ENCODE measurements at regions not wholly inside any gene's neighbourhood (a gene's known extent, or its start where the extent isn't known, plus 50 kb on each side); places are given as distances from the start of the nearest gene placed in this dataset.

GRCh38 chr13:105914291-105915036 is 621.0 kb downstream of the EFNB2 start (continued):
- TF ChIP-seq CEBPB (IDR thresholded peaks at IDR 0.05; ENCODE audit: low read depth, low read length) (peak; percentile 58; the same call in 1 of the 2 replicates), MAFK (IDR thresholded peaks at IDR 0.05; ENCODE audit: low read depth, low read length) (no peak), RCOR1 (IDR thresholded peaks at IDR 0.05; ENCODE audit: insufficient replicate concordance, low read length) (peak; percentile 66), SMC3 (IDR thresholded peaks at IDR 0.05; ENCODE audit: low read depth, low read length) (no peak), MXI1 (IDR thresholded peaks at IDR 0.05; ENCODE audit: borderline replicate concordance, low read depth, low read length) (no peak)

GRCh38 chr13:105908586-105908985 is 626.9 kb downstream of the EFNB2 start:
- Histone ChIP-seq H3K9ac (ENCODE audit: low read depth, low read length) (no peak overlapping the region), H3K23ac (ENCODE audit: low read depth, low read length) (no peak overlapping the region), H3K18ac (ENCODE audit: low read depth, low read length) (no peak overlapping the region), H3K14ac (replicated peaks; ENCODE audit: low read depth, low read length) (no peak overlapping the region), H2BK20ac (ENCODE audit: low read depth, low read length) (no peak overlapping the region), H3K4me3 (ENCODE audit: insufficient read depth, low read depth, low read length) (no peak overlapping the region), H3K4ac (ENCODE audit: low read depth, low read length) (no peak overlapping the region), H2AK5ac (ENCODE audit: low read depth, low read length) (no peak overlapping the region), H2BK5ac (ENCODE audit: low read depth, low read length, poor library complexity, severe bottlenecking) (no peak overlapping the region), H3K9me3 (ENCODE audit: control insufficient read depth, insufficient read depth, low read length) (no peaks in the 10 kb centered on the region), H3K79me1 (ENCODE audit: low read depth in 1 of 2, low read length in 2 of 2) (no peaks in the 10 kb centered on the region), H2BK15ac (ENCODE audit: low read depth, low read length) (no peak overlapping the region), H3K9me1 (ENCODE audit: insufficient read depth, low read length) (no peaks in the 10 kb centered on the region), H2AK9ac (replicated peaks; ENCODE audit: low read depth, low read length, poor library complexity) (no peak overlapping the region), H3K4me1 (ENCODE audit: control insufficient read depth, insufficient read depth, low read length) (no peaks in the 10 kb centered on the region; the same call in 1 of the 2 replicates), H4K20me1 (ENCODE audit: insufficient read depth, low read length) (no peaks in the 10 kb centered on the region), H2AFZ (replicated peaks; ENCODE audit: low read length, poor library complexity) (no peak overlapping the region), H2BK120ac (ENCODE audit: low read depth, low read length) (no peak overlapping the region), H4K91ac (ENCODE audit: insufficient read depth, low read depth, low read length) (no peak overlapping the region), H3K56ac (ENCODE audit: extremely low read depth, insufficient read depth, low read length) (no peak overlapping the region), H4K8ac (ENCODE audit: low read depth in 2 of 2, low read length in 2 of 2) (no peak overlapping the region), H4K5ac (ENCODE audit: low read depth, low read length) (no peak overlapping the region), H3K27ac (ENCODE audit: insufficient read depth, low read length) (no peak overlapping the region), H3K4me2 (ENCODE audit: low read depth, low read length) (no peak overlapping the region), H3K27me3 (ENCODE audit: control insufficient read depth, insufficient read depth, low read length) (no peaks in the 10 kb centered on the region), H3K36me3 (ENCODE audit: control insufficient read depth, insufficient read depth, low read length) (no peaks in the 10 kb centered on the region)
- in situ Hi-C loops (cut with MboI; ENCODE audit: low sequenced_read_pairs) (no loop called here), intact Hi-C loops (cut with micrococcal nuclease) (no loop called here), dilution Hi-C loops (cut with HindIII; ENCODE audit: low sequenced_read_pairs, unreplicated experiment) (no loop called here)
- BruUV-seq (replicated peaks): no TSS peak
- CTCF ChIA-PET: no interaction called here
- DNase-seq (no peak), ATAC-seq (ENCODE audit: low read depth) (no peak)
- 100% methylated on average over 1 of the region's 9 CpGs; no CpG with 5 or more reads in 1 of the 2 experiments for WGBS, 2 experiments (ENCODE audit: extremely low coverage in 2 of 2, insufficient read length in 1 of 2)
- POLR2A ChIA-PET (ENCODE audit: unreplicated experiment): no interaction called here
- no peak for TF ChIP-seq CTCF (conservative IDR thresholded peaks at IDR 0.05; ENCODE audit: low read depth, low read length)
- no peak for TF ChIP-seq RCOR1 (IDR thresholded peaks at IDR 0.05; ENCODE audit: insufficient replicate concordance, low read length)
- TF ChIP-seq RAD21 (IDR thresholded peaks at IDR 0.05; ENCODE audit: low read length): no peak
- no peak for TF ChIP-seq BHLHE40 (IDR thresholded peaks at IDR 0.05; ENCODE audit: low read depth, low read length)
- no peak for TF ChIP-seq POLR2A (IDR thresholded peaks at IDR 0.05; ENCODE audit: low read depth, low read length)
- no peak for TF ChIP-seq ELK1 (IDR thresholded peaks at IDR 0.05; ENCODE audit: borderline replicate concordance, low read depth, low read length)
- no peak for TF ChIP-seq MAFK (IDR thresholded peaks at IDR 0.05; ENCODE audit: low read depth, low read length)
- TF ChIP-seq CHD1 (IDR thresholded peaks at IDR 0.05; ENCODE audit: low read depth, low read length): no peak
- no peak for TF ChIP-seq CEBPB (IDR thresholded peaks at IDR 0.05; ENCODE audit: low read depth, low read length)
- TF ChIP-seq USF2 (IDR thresholded peaks at IDR 0.05; ENCODE audit: low read depth, low read length): no peak
- TF ChIP-seq RFX5 (IDR thresholded peaks at IDR 0.05; ENCODE audit: low read depth, low read length): no peak
- TF ChIP-seq MXI1 (IDR thresholded peaks at IDR 0.05; ENCODE audit: borderline replicate concordance, low read depth, low read length): no peak

All from IMR-90 (cell line).